H1 (cell line): ENCODE measurements at regions not wholly inside any gene's neighbourhood (a gene's known extent, or its start where the extent isn't known, plus 50 kb on each side); places are given as distances from the start of the nearest gene placed in this dataset.

Source experiments
- CTCF ChIA-PET: fragments of 300-600 bp; sonication (Branson Sonifier 250); formaldehyde crosslinking; loops from one replicate; lab custom pipeline; 2021; ENCODE audit not compliant: partially characterized antibody; lab: Charles Lee
- POLR2A ChIA-PET: fragments of 300-600 bp; sonication (Branson Sonifier 250); formaldehyde crosslinking; loops from one replicate; lab custom pipeline; 2021; ENCODE audit warnings: inconsistent platforms; ENCODE audit not compliant: partially characterized antibody; lab: Charles Lee
- DNase-seq, 2 experiments: peaks; one replicate each; pipeline versions ENCODE4 v3.0.0 to v3.0.0-alpha.2; 2010 to 2022; ENCODE audit warnings: low spot score in 2 of 2, low read depth in 1 of 2, mixed read lengths in 1 of 2
- FAIRE-seq: peaks from 2 replicates; lab custom pipeline; 2011; peaks lifted over from hg19 to GRCh38; lab: Jason Lieb, UNC
- H2AFZ ChIP-seq: 2 replicates; pipeline ENCODE4 v1.8.1; 2012; ENCODE audit warnings: low read length, inconsistent platforms
- H2AK5ac ChIP-seq: 2 replicates; pipeline ENCODE4 v1.6.1; 2013; ENCODE audit warnings: low read depth, low read length
- H2BK120ac ChIP-seq: replicated peaks from 2 replicates; pipeline ENCODE3; 2013; ENCODE audit warnings: low read depth, low read length, inconsistent platforms
- H2BK12ac ChIP-seq: 2 replicates; pipeline ENCODE4 v1.6.1; 2013; ENCODE audit warnings: low read depth, low read length
- H2BK15ac ChIP-seq: 2 replicates; pipeline ENCODE4 v1.6.1; 2013; ENCODE audit warnings: low read length
- H2BK20ac ChIP-seq: 2 replicates; pipeline ENCODE4 v1.6.1; 2013; ENCODE audit warnings: low read length
- H2BK5ac ChIP-seq: 2 replicates; pipeline ENCODE4 v1.6.1; 2013; ENCODE audit warnings: low read depth, low read length
- H3K14ac ChIP-seq: 2 replicates; pipeline ENCODE4 v1.6.1; 2013; ENCODE audit warnings: inconsistent platforms; ENCODE audit not compliant: insufficient read length
- H3K18ac ChIP-seq: 2 replicates; pipeline ENCODE4 v1.6.1; 2013; ENCODE audit warnings: low read length; ENCODE audit errors: extremely low read depth
- H3K23ac ChIP-seq: 2 replicates; pipeline ENCODE4 v1.6.1; 2013; ENCODE audit warnings: inconsistent platforms; ENCODE audit not compliant: insufficient read length
- H3K23me2 ChIP-seq: 2 replicates; pipeline ENCODE4 v1.6.1; 2013; ENCODE audit warnings: low read depth, low read length
- H3K27ac ChIP-seq: 2 replicates; pipeline ENCODE4 v1.6.1; 2011; ENCODE audit warnings: low read depth, low read length, inconsistent platforms
- H3K27me3 ChIP-seq, 4 experiments: replicated peaks in 1 of 4; 1 replicate in 1 of 4; 2 replicates in 3 of 4; pipeline versions ENCODE4 v1.6.1 to v1.8.1; 2011 to 2013; ENCODE audit warnings: low read length in 3 of 4, mild to moderate bottlenecking in 3 of 4, inconsistent platforms in 2 of 4, mixed read lengths in 2 of 4, moderate library complexity in 1 of 4; ENCODE audit not compliant: control insufficient read depth in 3 of 4, insufficient read depth in 3 of 4; ENCODE audit errors: extremely low read depth in 1 of 4
- H3K36me3 ChIP-seq, 4 experiments: 2 replicates each; pipeline versions ENCODE4 v1.6.1 to v1.8.1; 2011 to 2013; ENCODE audit warnings: mild to moderate bottlenecking in 4 of 4, low read length in 3 of 4, moderate library complexity in 2 of 4, control low read depth in 1 of 4, inconsistent platforms in 1 of 4; ENCODE audit not compliant: insufficient read depth in 4 of 4, control insufficient read depth in 2 of 4
- H3K4ac ChIP-seq: replicated peaks from 2 replicates; pipeline ENCODE3; 2013; ENCODE audit warnings: low read length, low read depth, mixed read lengths, inconsistent platforms; ENCODE audit not compliant: insufficient read length
- H3K4me1 ChIP-seq, 4 experiments: replicated peaks in 1 of 4; 1 replicate in 1 of 4; 2 replicates in 3 of 4; pipeline versions ENCODE4 v1.6.1 to v1.8.1; 2011 to 2013; ENCODE audit warnings: low read length in 3 of 4, inconsistent platforms in 2 of 4, mixed read lengths in 1 of 4; ENCODE audit not compliant: insufficient read depth in 4 of 4, control insufficient read depth in 3 of 4
- H3K4me2 ChIP-seq, 2 experiments: 2 replicates each; pipeline versions ENCODE4 v1.6.1 to v1.8.1; 2011 to 2013; ENCODE audit warnings: low read depth in 2 of 2, low read length in 2 of 2, control low read depth in 1 of 2, inconsistent platforms in 1 of 2, mild to moderate bottlenecking in 1 of 2; ENCODE audit not compliant: insufficient read depth in 1 of 2
- H3K4me3 ChIP-seq, 4 experiments: fragments of 200-600, 300-600 bp in 1 of 4; sonication (generic), shearing (Covaris generic), sonication (Bioruptor Twin) in 1 of 4; 2 replicates each; pipeline versions ENCODE4 v1.5.1 to v1.8.1; 2011 to 2016; ENCODE audit warnings: low read length in 4 of 4, low read depth in 3 of 4, control low read depth in 2 of 4, inconsistent platforms in 2 of 4, mild to moderate bottlenecking in 2 of 4, mixed read lengths in 1 of 4, moderate library complexity in 1 of 4; ENCODE audit not compliant: insufficient read depth in 2 of 4; ENCODE audit errors: extremely low read depth in 1 of 4
- H3K56ac ChIP-seq: replicated peaks from 2 replicates; pipeline ENCODE3; 2013; ENCODE audit warnings: low read depth, mild to moderate bottlenecking, mixed read lengths, low read length, inconsistent platforms; ENCODE audit not compliant: insufficient read length
- H3K79me1 ChIP-seq: 2 replicates; pipeline ENCODE4 v1.6.1; 2013; ENCODE audit warnings: low read depth, low read length, control low read depth
- H3K79me2 ChIP-seq, 2 experiments: 2 replicates each; pipeline versions ENCODE4 v1.6.1 to v1.8.1; 2012 to 2013; ENCODE audit warnings: low read length in 2 of 2, mild to moderate bottlenecking in 2 of 2, inconsistent platforms in 1 of 2; ENCODE audit not compliant: insufficient read depth in 2 of 2, control insufficient read depth in 1 of 2
- H3K9ac ChIP-seq, 4 experiments: replicated peaks in 1 of 4; 1 replicate in 1 of 4; 2 replicates in 3 of 4; pipeline versions ENCODE4 v1.6.1 to v1.8.1; 2011 to 2013; ENCODE audit warnings: low read depth in 3 of 4, low read length in 3 of 4, control low read depth in 2 of 4, mild to moderate bottlenecking in 2 of 4, moderate library complexity in 2 of 4, inconsistent platforms in 1 of 4; ENCODE audit errors: extremely low read depth in 1 of 4
- H3K9me3 ChIP-seq, 2 experiments: 2 replicates each; pipeline versions ENCODE4 v1.6.1 to v1.8.1; 2012 to 2013; ENCODE audit warnings: mild to moderate bottlenecking in 2 of 2, moderate library complexity in 2 of 2, control low read depth in 1 of 2, inconsistent platforms in 1 of 2, low read depth in 1 of 2, low read length in 1 of 2, mixed read lengths in 1 of 2; ENCODE audit not compliant: insufficient read depth in 2 of 2
- H4K20me1 ChIP-seq, 2 experiments: replicated peaks in 1 of 2; 2 replicates each; pipeline versions ENCODE3 to v1.8.1; 2011 to 2013; ENCODE audit warnings: inconsistent platforms in 2 of 2, low read length in 2 of 2, mild to moderate bottlenecking in 1 of 2; ENCODE audit not compliant: insufficient read depth in 2 of 2, control insufficient read depth in 1 of 2
- H4K5ac ChIP-seq: 2 replicates; pipeline ENCODE4 v1.6.1; 2013; ENCODE audit warnings: low read length, low read depth, mixed read lengths, inconsistent platforms; ENCODE audit not compliant: insufficient read length
- H4K8ac ChIP-seq: 2 replicates; pipeline ENCODE4 v1.8.0; 2013; ENCODE audit warnings: mild to moderate bottlenecking, moderate library complexity, low read length, inconsistent platforms; ENCODE audit not compliant: insufficient read depth; ENCODE audit errors: extremely low read depth
- H4K91ac ChIP-seq: replicated peaks from 2 replicates; pipeline ENCODE3; 2013; ENCODE audit warnings: low read length, mixed read lengths, inconsistent platforms; ENCODE audit not compliant: insufficient read length
- ASH2L ChIP-seq: fragments of 200-600, 300-600 bp; sonication (generic); IDR thresholded peaks from one replicate; pipeline ENCODE4 v1.7.1; 2017; ENCODE audit warnings: low read length
- CBX5 ChIP-seq: fragments of 300-800, 300-1000 bp; sonication (generic); IDR thresholded peaks from 2 replicates; pipeline ENCODE4 v1.7.1; 2016; ENCODE audit warnings: antibody characterized with exemption, low read length, low read depth
- CBX8 ChIP-seq: fragments of 300-800, 300-1000 bp; sonication (generic); IDR thresholded peaks from 2 replicates; pipeline ENCODE4 v1.7.1; 2016; ENCODE audit warnings: low read depth, low read length, borderline replicate concordance
- CREB1 ChIP-seq: IDR thresholded peaks from 2 replicates; pipeline ENCODE4 v1.6.1; 2012; ENCODE audit warnings: inconsistent platforms
- CTCF ChIP-seq, 3 experiments: IDR thresholded peaks; 1 replicate in 2 of 3; 2 replicates in 1 of 3; pipeline versions ENCODE4 v1.5.1 to v1.6.1; 2011; ENCODE audit warnings: low read length in 3 of 3, mild to moderate bottlenecking in 3 of 3, inconsistent platforms in 2 of 3, low read depth in 1 of 3, moderate library complexity in 1 of 3; ENCODE audit not compliant: insufficient read depth in 1 of 3; ENCODE audit errors: control extremely low read depth in 1 of 3
- E2F6 ChIP-seq: IDR thresholded peaks from 2 replicates; pipeline ENCODE4 v1.6.1; 2012; ENCODE audit warnings: inconsistent platforms
- EGR1 ChIP-seq: IDR thresholded peaks from 2 replicates; pipeline ENCODE4 v1.6.1; 2011; ENCODE audit warnings: low read depth, low read length, borderline replicate concordance
- HDAC2 ChIP-seq, 2 experiments: fragments of 300-600 bp in 1 of 2; sonication (generic) in 1 of 2; IDR thresholded peaks; 2 replicates each; pipeline ENCODE4 v1.6.1; 2011 to 2012; ENCODE audit warnings: low read depth in 2 of 2, low read length in 2 of 2, mild to moderate bottlenecking in 2 of 2, moderate library complexity in 2 of 2, borderline replicate concordance in 1 of 2, inconsistent platforms in 1 of 2
- KDM4A ChIP-seq: IDR thresholded peaks from one replicate; pipeline ENCODE4 v1.7.1; 2012; ENCODE audit warnings: low read depth, mild to moderate bottlenecking, moderate library complexity, low read length, inconsistent platforms; ENCODE audit not compliant: severe bottlenecking
- MAFK ChIP-seq: IDR thresholded peaks from 2 replicates; pipeline ENCODE4 v1.6.1; 2012; ENCODE audit warnings: low read depth, mild to moderate bottlenecking, improper control_type of control experiment, low read length
- POU5F1 ChIP-seq: IDR thresholded peaks from 2 replicates; pipeline ENCODE4 v1.6.1; 2011; ENCODE audit warnings: low read depth, mild to moderate bottlenecking, low read length, moderate library complexity
- SP4 ChIP-seq: IDR thresholded peaks from 2 replicates; pipeline ENCODE4 v1.6.1; 2012; ENCODE audit warnings: low read length, inconsistent platforms
- WGBS, 2 experiments: shearing (Covaris generic) in 1 of 2; methylation state at CpG; one replicate each; pipeline versions ENCODE4 v1.1.6 to v1.1.7; 2013 to 2015; ENCODE audit warnings: low lambda C conversion rate in 2 of 2, mixed read lengths in 2 of 2, inconsistent platforms in 1 of 2, low coverage in 1 of 2, missing lambda C conversion rate in 1 of 2; ENCODE audit not compliant: insufficient replicate concordance in 2 of 2, insufficient coverage in 1 of 2, insufficient read length in 1 of 2; ENCODE audit errors: extremely low coverage in 1 of 2, missing lambda C conversion rate in 1 of 2; 5-methylcytosine and 5-hydroxymethylcytosine counted together

- Histone ChIP-seq H3K27me3 (no peaks in the 10 kb centered on the region), H4K8ac (no peak overlapping the region), H3K79me2 (no peaks in the 10 kb centered on the region), H3K4me3 (no peak overlapping the region), H2BK12ac (no peak overlapping the region), H2AFZ (no peak overlapping the region), H2BK15ac (no peak overlapping the region), H2BK5ac (no peak overlapping the region), H3K27ac (no peak overlapping the region), H3K36me3 (no peaks in the 10 kb centered on the region), H4K20me1 (no peaks in the 10 kb centered on the region), H2BK120ac (no peak overlapping the region), H3K79me1 (no peaks in the 10 kb centered on the region), H2BK20ac (no peak overlapping the region), H2AK5ac (no peak overlapping the region), H3K56ac (no peak overlapping the region), H3K4me2 (no peak overlapping the region), H4K91ac (no peak overlapping the region), H3K23ac (no peak overlapping the region), H4K5ac (no peak overlapping the region), H3K18ac (no peak overlapping the region), H3K14ac (no peak overlapping the region), H3K9me3 (peaks cover 9 to 24% of the 10 kb centered on the region in 2 experiments), H3K4ac (no peak overlapping the region), H3K23me2 (no peaks in the 10 kb centered on the region), H3K9ac (no peak overlapping the region), H3K4me1 (no peaks in the 10 kb centered on the region)
- FAIRE-seq, result no peak
- 79% methylated on average over 4 of the region's 4 CpGs; no CpG with 5 or more reads in 1 of the 2 experiments for WGBS, 2 experiments
- ChIA-PET CTCF (interaction anchor here (1.8 kb wide), 1 partner anchor 11 kb away, joined by 3 read pairs; no protein-coding TSS in a partner anchor), POLR2A (no interaction called here)
- no peak for DNase-seq
- no peak for TF ChIP-seq MAFK
- TF ChIP-seq KDM4A, result no peak
- TF ChIP-seq CBX8, result no peak
- no peak for TF ChIP-seq HDAC2 (IDR thresholded peaks at IDR 0.05; ENCODE audit: borderline replicate concordance in 1 of 2, low read depth in 2 of 2, low read length in 2 of 2)
- TF ChIP-seq POU5F1, result no peak
- no peak for TF ChIP-seq ASH2L
- no peak for TF ChIP-seq CREB1
- TF ChIP-seq E2F6, result no peak
- TF ChIP-seq SP4, result no peak
- no peak for TF ChIP-seq CBX5
- no peak for TF ChIP-seq CTCF (IDR thresholded peaks at IDR 0.05; ENCODE audit: control extremely low read depth in 1 of 3, insufficient read depth in 1 of 3, low read depth in 1 of 3, low read length in 3 of 3)
- no peak for TF ChIP-seq EGR1
Observed at GRCh38 chr12:47458279-47458678, 247.6 kb downstream of the RPAP3 start.
